ENCODE measurements at regions not wholly inside any gene's neighbourhood (a gene's known extent, or its start where the extent isn't known, plus 50 kb on each side); places are given as distances from the start of the nearest gene placed in this dataset.

GRCh38 chr18:44520981-44521667 is 159.6 kb upstream of the SETBP1 start:
- DNase-seq = no peak

- no peak for DNase-seq
Observed at GRCh38 chr18:44521668-44522022, 159.0 kb upstream of the SETBP1 start.

- DNase-seq = no peak
Observed at GRCh38 chr18:44526705-44527415, 153.8 kb upstream of the SETBP1 start.

- DNase-seq = no peak
Observed at GRCh38 chr18:44533071-44533470, 147.6 kb upstream of the SETBP1 start.

GRCh38 chr18:44536046-44536445 is 144.6 kb upstream of the SETBP1 start:
- DNase-seq = no peak

GRCh38 chr18:44536619-44537018 is 144.1 kb upstream of the SETBP1 start:
- DNase-seq = no peak

DNA sequence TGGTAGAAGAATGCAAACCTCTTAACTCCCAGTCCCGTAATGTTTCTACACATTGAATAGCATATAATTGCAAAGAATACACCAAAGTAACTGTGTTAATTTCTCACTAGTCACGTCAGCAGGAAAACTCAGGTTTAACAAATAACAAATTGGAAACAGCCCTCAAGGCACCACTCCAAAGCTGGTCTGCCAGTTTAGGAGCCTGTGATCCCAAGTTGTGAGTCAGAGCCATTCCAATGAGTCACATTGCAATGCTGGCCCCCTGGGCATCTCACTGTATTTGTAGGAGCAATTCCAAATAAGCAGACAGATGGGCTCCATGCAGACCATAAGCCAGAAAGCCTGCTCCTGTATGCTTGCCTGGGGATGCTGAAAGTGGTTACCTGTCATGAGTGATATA is 143.2 kb upstream of the SETBP1 start:
- DNase-seq = no peak

DNA sequence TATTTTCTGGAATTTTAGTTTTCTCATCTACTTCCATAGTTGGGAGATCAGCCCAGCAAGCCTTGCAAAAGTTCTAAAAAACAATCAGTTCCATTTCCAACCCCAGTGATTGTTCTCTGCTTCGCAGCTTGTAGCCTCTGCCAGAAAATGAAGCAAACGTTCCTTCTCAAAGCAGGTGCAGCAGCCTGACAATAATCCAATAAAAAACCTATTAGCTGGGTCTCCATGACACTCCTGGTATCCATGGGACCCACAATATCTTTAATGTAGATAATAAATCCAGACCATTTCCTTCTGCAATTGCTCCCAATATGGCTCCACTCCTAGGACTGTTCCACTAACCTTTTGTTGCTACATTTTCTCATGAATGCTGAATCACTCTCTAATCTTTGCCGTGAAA is 140.8 kb upstream of the SETBP1 start:
- DNase-seq = no peak

DNA sequence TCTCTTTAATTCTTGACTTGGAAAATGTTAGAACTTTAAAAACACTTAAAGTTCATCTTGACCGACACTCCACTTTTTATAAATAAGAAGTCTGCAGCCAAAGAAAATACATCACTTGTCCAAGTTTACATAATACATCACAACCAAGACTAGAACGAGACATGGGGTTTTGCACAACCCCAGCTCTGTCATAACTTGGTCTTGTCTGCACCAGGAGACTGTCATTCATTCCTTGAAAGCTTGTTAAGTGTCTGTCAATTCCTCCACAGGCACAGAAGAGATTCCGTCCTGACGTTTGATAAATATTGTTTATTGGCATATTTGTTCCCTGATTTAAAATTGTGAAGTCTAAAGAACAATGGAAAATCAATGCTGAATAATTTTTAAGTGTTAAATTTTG is 139.5 kb upstream of the SETBP1 start:
- no peak for DNase-seq

GRCh38 chr18:44541781-44542180 is 138.9 kb upstream of the SETBP1 start:
- DNase-seq = no peak

DNA sequence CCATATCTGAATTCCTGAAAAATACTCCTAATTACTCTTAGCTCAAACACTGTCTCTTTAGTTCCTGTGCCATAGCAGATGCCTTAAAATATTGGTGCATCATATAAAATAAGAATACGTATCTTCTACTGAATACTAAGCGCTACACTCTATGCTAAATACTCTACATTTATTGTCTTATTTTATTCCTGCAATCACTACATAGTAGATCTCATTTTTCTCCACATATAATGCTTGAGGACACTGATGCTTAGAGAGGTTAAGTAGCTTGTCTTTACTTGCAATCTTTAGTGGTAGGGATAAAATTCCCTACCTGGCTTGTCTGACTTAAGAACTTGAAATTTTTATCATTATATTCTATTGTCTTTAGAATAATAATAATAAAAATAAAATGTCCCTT is 137.3 kb upstream of the SETBP1 start:
- DNase-seq = no peak

- no peak for DNase-seq
Observed at GRCh38 chr18:44545359-44545985, 135.2 kb upstream of the SETBP1 start.

- DNase-seq = no peak
Observed at GRCh38 chr18:44546954-44547353, 133.7 kb upstream of the SETBP1 start.

DNA sequence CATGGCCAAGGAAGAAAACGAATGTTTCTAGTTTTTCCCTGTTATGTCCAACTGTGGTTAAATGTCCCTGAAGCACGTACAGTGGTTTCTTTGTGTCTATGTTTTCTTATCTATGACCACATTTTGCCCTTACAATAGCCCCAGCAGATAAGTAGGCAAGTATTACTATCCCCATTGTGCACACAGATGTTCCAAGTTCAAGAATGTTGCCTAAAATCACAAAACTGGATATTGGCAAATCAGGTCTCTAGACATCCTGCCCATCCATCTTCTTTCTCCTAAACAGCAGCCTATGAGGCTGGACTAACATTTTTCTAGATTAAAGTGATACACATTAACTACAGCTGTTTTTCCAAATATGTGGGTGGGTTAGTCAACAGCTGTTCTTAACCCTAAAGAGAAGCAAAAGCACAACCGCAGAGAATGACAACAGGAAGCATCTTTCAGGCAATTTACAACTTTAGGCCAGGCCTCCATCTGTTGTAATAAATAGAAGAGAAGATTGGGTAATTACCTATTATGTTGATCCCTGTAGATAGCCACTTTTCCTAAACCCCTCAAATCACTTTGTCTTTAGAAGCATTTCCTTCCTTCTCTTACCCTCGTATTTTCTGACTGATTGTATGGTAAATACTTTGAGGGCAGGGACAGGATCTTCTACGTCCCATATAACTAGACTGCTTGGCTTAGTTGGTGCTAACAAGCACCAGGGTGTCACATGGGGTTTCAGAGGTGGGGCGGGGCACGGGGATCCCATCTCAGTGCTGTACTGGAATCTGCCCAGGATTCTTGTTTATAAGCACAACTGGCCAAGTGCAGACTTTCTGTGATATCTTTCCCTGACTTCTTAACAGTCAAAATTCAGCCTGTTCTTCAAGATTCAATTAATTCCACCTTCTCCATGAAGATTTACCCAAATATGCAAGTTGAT is 132.1 kb upstream of the SETBP1 start:
- peak; percentile 76 for DNase-seq

DNA sequence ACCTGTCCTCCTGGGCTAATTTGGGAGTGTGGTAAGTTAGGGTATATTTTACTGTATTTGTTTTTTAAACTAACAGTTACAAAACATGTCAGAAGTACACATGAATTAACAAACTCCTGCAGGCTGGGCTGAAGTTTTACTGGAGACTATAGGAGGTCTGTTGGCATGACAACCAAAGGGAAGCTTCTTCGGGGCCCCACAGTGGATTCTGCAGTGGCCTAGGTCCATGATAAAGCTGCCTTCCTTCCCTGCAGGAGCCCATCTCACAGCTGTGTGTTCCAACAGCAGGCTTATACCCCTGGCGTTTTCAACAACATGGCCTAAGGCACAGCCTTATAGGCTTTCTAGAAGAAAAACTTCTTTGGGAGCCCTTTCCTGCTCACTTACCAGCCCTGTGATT is 128.0 kb upstream of the SETBP1 start:
- DNase-seq = no peak

DNA sequence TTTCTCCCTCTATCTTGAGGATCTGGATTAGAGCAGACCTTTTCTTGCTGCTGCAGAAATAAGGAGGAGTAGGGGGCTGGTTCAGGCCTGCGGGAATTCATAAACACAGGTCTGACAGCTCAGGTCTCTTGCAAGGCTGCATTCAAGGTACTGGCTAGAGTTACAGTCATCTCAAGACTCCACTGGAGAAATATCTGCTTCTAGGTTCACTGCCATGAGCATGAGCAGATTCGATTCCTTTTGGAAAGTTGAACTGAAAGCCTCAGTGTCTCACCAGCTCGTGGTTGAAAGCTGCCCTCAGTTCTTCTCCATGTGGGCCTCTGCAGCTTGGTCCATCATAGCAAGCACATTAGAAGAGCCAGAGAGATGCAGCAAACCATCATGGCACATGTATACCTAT is 124.4 kb upstream of the SETBP1 start:
- peak; percentile 19 for DNase-seq

DNA sequence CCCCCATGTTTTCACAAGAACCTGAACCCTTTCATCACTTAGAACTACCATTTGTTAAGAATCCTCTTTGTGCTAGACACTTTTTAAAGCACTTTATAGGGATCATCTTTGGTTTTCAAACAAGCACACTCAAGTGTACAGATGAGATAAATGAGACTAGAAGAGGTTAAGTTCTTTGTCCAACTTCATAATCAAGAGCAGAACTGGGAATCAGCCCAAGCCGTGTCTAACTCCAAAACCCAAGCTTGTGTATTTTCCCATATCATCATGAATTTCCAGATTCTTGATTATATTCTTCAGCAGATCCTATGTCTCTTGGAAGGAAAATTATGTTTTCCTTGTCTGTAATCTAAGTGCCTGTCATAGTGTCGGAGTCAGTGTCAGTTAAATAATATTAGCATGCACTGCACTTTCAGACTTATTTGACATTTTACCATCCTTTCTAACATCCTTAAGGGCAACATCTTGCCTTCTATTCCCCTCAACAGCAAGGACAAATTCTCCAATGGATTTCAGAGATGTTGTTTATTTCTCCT is 123.0 kb upstream of the SETBP1 start:
- DNase-seq = no peak

- DNase-seq = no peak
Observed at GRCh38 chr18:44558767-44559166, 121.9 kb upstream of the SETBP1 start.

DNA sequence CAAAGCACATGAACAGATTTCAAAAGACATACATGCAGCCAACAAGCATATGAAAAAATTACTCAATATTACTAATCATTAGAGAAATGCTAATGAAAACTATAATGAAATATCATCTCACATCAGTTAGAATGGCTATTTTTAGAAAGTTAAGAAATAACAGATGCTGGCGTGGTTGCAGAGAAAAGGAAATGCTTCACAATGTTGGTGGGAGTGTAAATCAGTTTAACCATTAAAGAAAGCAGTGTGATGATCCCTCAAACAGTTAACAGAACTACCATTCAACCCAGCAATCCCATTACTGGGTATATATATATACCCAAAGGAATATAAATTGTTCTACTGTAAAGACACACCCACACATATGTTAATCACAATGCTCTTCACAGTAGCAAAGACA is 117.7 kb upstream of the SETBP1 start:
- DNase-seq = peak; percentile 40

DNA sequence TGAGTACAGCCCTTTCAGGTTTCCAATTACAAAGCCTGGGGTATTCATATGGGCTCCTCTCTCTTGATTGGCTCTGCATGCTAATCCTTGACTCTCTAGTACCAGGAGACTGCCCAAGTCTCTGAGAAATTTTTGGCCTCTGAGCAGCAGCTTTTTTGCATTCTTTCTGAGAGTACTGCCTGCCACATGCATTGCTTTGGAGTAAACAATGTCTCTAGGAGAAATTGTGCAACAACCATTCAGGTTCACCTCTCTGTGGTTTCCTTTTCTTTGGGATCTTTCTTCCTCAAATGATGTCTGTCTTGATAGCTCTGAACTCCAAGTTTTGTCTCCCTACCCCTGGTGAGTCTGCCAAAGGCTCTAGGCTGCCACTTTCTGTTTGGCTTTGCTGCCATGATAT is 115.8 kb upstream of the SETBP1 start:
- no peak for DNase-seq

DNA sequence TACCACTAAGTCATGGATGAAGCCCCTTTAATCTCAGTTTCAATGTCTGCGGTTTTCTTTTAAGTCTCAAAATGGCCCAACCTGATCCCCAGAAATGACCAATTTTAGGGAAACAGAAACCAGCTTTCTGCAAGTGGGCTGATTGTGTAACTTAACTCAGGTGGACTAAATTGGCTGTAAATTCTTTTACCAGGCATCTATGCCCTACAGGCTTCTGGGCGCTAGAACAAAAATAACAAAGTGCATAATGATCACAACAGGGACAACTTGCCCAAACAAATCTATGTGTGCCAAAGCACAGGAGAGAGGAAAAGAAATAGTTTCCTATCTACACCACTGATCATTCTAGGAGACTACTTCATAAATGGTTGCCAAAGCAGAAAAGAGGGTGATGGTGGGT is 112.3 kb upstream of the SETBP1 start:
- no peak for DNase-seq

DNA sequence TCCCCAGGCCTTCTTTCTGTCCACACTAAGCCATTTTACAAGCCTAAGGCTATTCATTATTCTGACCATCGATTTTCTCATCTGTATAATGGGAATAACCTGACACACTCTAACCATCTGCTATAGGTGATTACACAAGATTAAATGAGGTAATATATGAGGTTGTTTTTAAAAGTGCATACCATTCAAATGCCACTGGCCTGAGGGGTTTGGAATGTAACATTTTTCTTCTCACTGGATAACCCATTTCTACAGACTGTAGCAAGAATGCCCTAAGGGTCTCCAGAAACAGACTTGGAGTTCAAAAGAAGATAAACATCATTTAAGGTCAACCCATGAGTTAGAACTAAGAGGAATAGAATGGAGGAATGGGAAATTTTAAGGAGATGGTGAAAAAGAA is 111.7 kb upstream of the SETBP1 start:
- no peak for DNase-seq

Data from inflammatory macrophage treated with lipopolysaccharide for 4 hours (primary cell).